ENCODE measurements at regions not wholly inside any gene's neighbourhood (a gene's known extent, or its start where the extent isn't known, plus 50 kb on each side); places are given as distances from the start of the nearest gene placed in this dataset.

- H3K4me3 ChIP-seq (ENCODE audit: low read depth, low read length): no peak overlapping the region
- DNase-seq (ENCODE audit: low read depth, low spot score): no peak
- ChIA-PET POLR2A (no interaction called here), CTCF (no interaction called here)
- TF ChIP-seq CTCF (IDR thresholded peaks at IDR 0.05; ENCODE audit: insufficient read depth, low read length, missing control alignments): no peak
Measured at GRCh38 chr6:84929212-84929611, 164.8 kb upstream of the TBX18 start.

GRCh38 chr6:84927551-84927950, 163.2 kb upstream of the TBX18 start:
- no peak overlapping the region for H3K4me3 ChIP-seq (ENCODE audit: low read depth, low read length)
- ChIA-PET POLR2A (no interaction called here), CTCF (no interaction called here)
- TF ChIP-seq CTCF (IDR thresholded peaks at IDR 0.05; ENCODE audit: insufficient read depth, low read length, missing control alignments): no peak
- no peak for DNase-seq (ENCODE audit: low read depth, low spot score)

- ChIA-PET POLR2A (no interaction called here), CTCF (no interaction called here)
- DNase-seq (ENCODE audit: low read depth, low spot score): no peak
- H3K4me3 ChIP-seq (ENCODE audit: low read depth, low read length): no peak overlapping the region
- no peak for TF ChIP-seq CTCF (IDR thresholded peaks at IDR 0.05; ENCODE audit: insufficient read depth, low read length, missing control alignments)
Measured at GRCh38 chr6:84926189-84927155, 162.1 kb upstream of the TBX18 start.

GRCh38 chr6:84921891-84922290, 157.5 kb upstream of the TBX18 start:
- no peak for DNase-seq (ENCODE audit: low read depth, low spot score)
- ChIA-PET CTCF (no interaction called here), POLR2A (no interaction called here)
- no peak for TF ChIP-seq CTCF (IDR thresholded peaks at IDR 0.05; ENCODE audit: insufficient read depth, low read length, missing control alignments)
- no peak overlapping the region for H3K4me3 ChIP-seq (ENCODE audit: low read depth, low read length)

DNA sequence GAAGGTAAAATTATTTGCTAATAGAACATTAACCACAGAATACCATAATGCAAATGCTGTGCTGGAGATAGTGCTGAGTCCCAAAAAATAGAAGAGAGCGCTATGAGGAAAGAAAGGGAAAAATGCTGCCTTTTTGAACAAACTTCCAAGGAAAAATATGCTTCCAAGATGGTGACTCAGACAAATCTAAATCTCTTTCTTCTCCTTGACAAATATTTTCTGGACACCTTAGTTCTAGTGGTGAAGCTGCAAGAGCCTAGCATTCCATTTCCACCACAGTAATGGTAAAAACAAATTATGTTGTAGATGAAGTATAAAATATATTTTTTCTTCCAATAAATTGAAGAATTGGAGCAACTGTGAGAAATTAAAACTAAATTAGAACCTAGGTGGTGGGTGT, 155.6 kb upstream of the TBX18 start:
- ChIA-PET POLR2A (no interaction called here), CTCF (no interaction called here)
- no peak for DNase-seq (ENCODE audit: low read depth, low spot score)
- no peak overlapping the region for H3K4me3 ChIP-seq (ENCODE audit: low read depth, low read length)
- no peak for TF ChIP-seq CTCF (IDR thresholded peaks at IDR 0.05; ENCODE audit: insufficient read depth, low read length, missing control alignments)

DNA sequence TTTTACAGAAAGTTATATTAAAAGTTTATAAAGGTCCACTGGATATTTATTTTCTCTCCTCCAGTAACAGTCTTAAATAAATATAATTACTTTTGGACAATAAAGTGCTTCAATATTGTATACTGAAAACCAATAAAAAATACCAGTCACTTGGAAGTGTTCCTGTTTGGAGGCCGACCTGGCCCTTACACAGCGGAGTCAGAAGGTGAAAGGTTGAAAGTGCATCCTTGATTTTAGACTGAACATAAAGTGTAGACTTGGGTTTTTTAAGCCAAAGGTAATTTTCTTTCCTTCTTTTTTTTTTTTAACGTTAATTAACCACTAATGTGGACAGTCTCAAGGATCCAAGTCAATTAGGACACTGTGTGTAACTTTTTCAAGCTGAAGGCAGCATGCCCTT, 152.3 kb upstream of the TBX18 start:
- TF ChIP-seq CTCF (IDR thresholded peaks at IDR 0.05; ENCODE audit: insufficient read depth, low read length, missing control alignments): no peak
- CTCF ChIA-PET: no interaction called here

More for the DNA sequence above, 152.3 kb upstream of the TBX18 start:
- no peak overlapping the region for H3K4me3 ChIP-seq (ENCODE audit: low read depth, low read length)
- POLR2A ChIA-PET: interaction anchor here (0.5 kb wide), 1 partner anchor 762 kb away, joined by 3 read pairs; no protein-coding TSS in a partner anchor
- DNase-seq (ENCODE audit: low read depth, low spot score): no peak

All from AG04449 (cell line).